ENCODE measurements at regions not wholly inside any gene's neighbourhood (a gene's known extent, or its start where the extent isn't known, plus 50 kb on each side); places are given as distances from the start of the nearest gene placed in this dataset.

GRCh38 chr11:30092518-30092917 lies 75.7 kb upstream of the KCNA4 start:
- no peak overlapping the region for H3K4me3 Mint-ChIP-seq
- peaks cover 9% of the 10 kb centered on the region for H3K27me3 Mint-ChIP-seq (ENCODE audit: insufficient read depth)
- Histone ChIP-seq H3K27ac (ENCODE audit: low read depth, low read length) (no peak overlapping the region), H3K27me3 (ENCODE audit: control insufficient read depth, insufficient read depth, low read length, poor library complexity, severe bottlenecking) (no peaks in the 10 kb centered on the region), H3K9ac (ENCODE audit: extremely low read depth, low read length, poor library complexity, severe bottlenecking) (no peak overlapping the region), H3K4me3 (ENCODE audit: low read length) (no peak overlapping the region), H3K9me3 (ENCODE audit: control insufficient read depth, low read length) (no peaks in the 10 kb centered on the region), H3K4me1 (ENCODE audit: control insufficient read depth, insufficient read depth, low read length) (no peaks in the 10 kb centered on the region), H3K36me3 (ENCODE audit: control insufficient read depth, insufficient read depth, low read length) (no peaks in the 10 kb centered on the region)
- H3K4me1 Mint-ChIP-seq = no peaks in the 10 kb centered on the region
- TF ChIP-seq CTCF (conservative IDR thresholded peaks at IDR 0.05) = no peak
- H3K9me3 Mint-ChIP-seq = no peaks in the 10 kb centered on the region
- no peak overlapping the region for H3K27ac Mint-ChIP-seq
- DNase-seq = no peak
- no peaks in the 10 kb centered on the region for H3K36me3 Mint-ChIP-seq (ENCODE audit: low read depth)

GRCh38 chr11:30100495-30100894 lies 83.7 kb upstream of the KCNA4 start:
- Mint-ChIP-seq H3K27me3 (ENCODE audit: insufficient read depth) (peaks cover 22% of the 10 kb centered on the region), H3K27ac (no peak overlapping the region), H3K4me1 (no peaks in the 10 kb centered on the region), H3K36me3 (ENCODE audit: low read depth) (no peaks in the 10 kb centered on the region), H3K9me3 (no peaks in the 10 kb centered on the region), H3K4me3 (no peak overlapping the region)
- no peak overlapping the region for H3K4me3 ChIP-seq (ENCODE audit: low read length)
- no peaks in the 10 kb centered on the region for H3K4me1 ChIP-seq (ENCODE audit: control insufficient read depth, insufficient read depth, low read length)
- no peaks in the 10 kb centered on the region for H3K36me3 ChIP-seq (ENCODE audit: control insufficient read depth, insufficient read depth, low read length)
- H3K27ac ChIP-seq (ENCODE audit: low read depth, low read length) = no peak overlapping the region
- H3K27me3 ChIP-seq (ENCODE audit: control insufficient read depth, insufficient read depth, low read length, poor library complexity, severe bottlenecking) = peaks cover 5% of the 10 kb centered on the region
- WGBS, 2 experiments (ENCODE audit: insufficient coverage in 1 of 2, insufficient read length in 1 of 2) = 100% methylated on average over 1 of the region's 1 CpG; no CpG with 5 or more reads in 1 of the 2 experiments
- DNase-seq = no peak
- no peaks in the 10 kb centered on the region for H3K9me3 ChIP-seq (ENCODE audit: control insufficient read depth, low read length)
- H3K9ac ChIP-seq (ENCODE audit: extremely low read depth, low read length, poor library complexity, severe bottlenecking) = no peak overlapping the region
- no peak for TF ChIP-seq CTCF (conservative IDR thresholded peaks at IDR 0.05)

GRCh38 chr11:30106222-30107181 lies 89.7 kb upstream of the KCNA4 start:
- no peaks in the 10 kb centered on the region for H3K9me3 ChIP-seq (ENCODE audit: control insufficient read depth, low read length)
- no peaks in the 10 kb centered on the region for H3K36me3 ChIP-seq (ENCODE audit: control insufficient read depth, insufficient read depth, low read length)
- Mint-ChIP-seq H3K27ac (no peak overlapping the region), H3K27me3 (ENCODE audit: insufficient read depth) (peaks cover 34% of the 10 kb centered on the region), H3K4me1 (no peaks in the 10 kb centered on the region), H3K36me3 (ENCODE audit: low read depth) (no peaks in the 10 kb centered on the region), H3K4me3 (no peak overlapping the region), H3K9me3 (no peaks in the 10 kb centered on the region)
- no peak overlapping the region for H3K9ac ChIP-seq (ENCODE audit: extremely low read depth, low read length, poor library complexity, severe bottlenecking)
- WGBS, 2 experiments (ENCODE audit: insufficient coverage in 1 of 2, insufficient read length in 1 of 2) = 73 to 77% methylated on average over 6 of the region's 6 CpGs
- H3K27ac ChIP-seq (ENCODE audit: low read depth, low read length) = no peak overlapping the region
- H3K4me3 ChIP-seq (ENCODE audit: low read length) = no peak overlapping the region
- H3K27me3 ChIP-seq (ENCODE audit: control insufficient read depth, insufficient read depth, low read length, poor library complexity, severe bottlenecking) = no peaks in the 10 kb centered on the region
- no peaks in the 10 kb centered on the region for H3K4me1 ChIP-seq (ENCODE audit: control insufficient read depth, insufficient read depth, low read length)
- no peak for DNase-seq
- TF ChIP-seq CTCF (conservative IDR thresholded peaks at IDR 0.05) = no peak

All from endodermal cell (in vitro differentiated cells).